Mesothelial cell of epicardium (in vitro differentiated cells): ENCODE measurements at regions not wholly inside any gene's neighbourhood (a gene's known extent, or its start where the extent isn't known, plus 50 kb on each side); places are given as distances from the start of the nearest gene placed in this dataset.
"Not testable (repeated sequence)": the region's sequence is repeated elsewhere in the genome, so short reads cannot be mapped to it uniquely, and the experiment has no call there.

Experiments
- DNase-seq, 2 experiments: peaks; one replicate each; pipeline ENCODE4 v3.0.0; 2021; ENCODE audit warnings: low spot score in 2 of 2; ENCODE audit not compliant: unreplicated experiment in 2 of 2
- H3K27ac Mint-ChIP-seq: 2 replicates; pipeline ENCODE4 v1.8.0; 2021; ENCODE audit warnings: mixed read lengths
- H3K27me3 Mint-ChIP-seq: 2 replicates; pipeline ENCODE4 v1.8.0; 2021; ENCODE audit warnings: low read depth, mixed read lengths
- H3K36me3 Mint-ChIP-seq: 2 replicates; pipeline ENCODE4 v1.8.0; 2021; ENCODE audit warnings: mixed read lengths
- H3K4me1 Mint-ChIP-seq: 2 replicates; pipeline ENCODE4 v1.8.0; 2021; ENCODE audit warnings: mixed read lengths
- H3K4me3 Mint-ChIP-seq: 2 replicates; pipeline ENCODE4 v1.8.0; 2021; ENCODE audit warnings: mild to moderate bottlenecking, moderate library complexity, mixed read lengths
- H3K9me3 Mint-ChIP-seq: 2 replicates; pipeline ENCODE4 v1.8.0; 2021; ENCODE audit warnings: mixed read lengths
- TF ChIP-seq, protein P1 (sequence below): fragments of 200-600 bp; sonication (generic); IDR thresholded peaks from one replicate; pipeline ENCODE4 v1.5.0; 2021; ENCODE audit warnings: antibody characterized with exemption; ENCODE audit not compliant: unreplicated experiment

DNA sequence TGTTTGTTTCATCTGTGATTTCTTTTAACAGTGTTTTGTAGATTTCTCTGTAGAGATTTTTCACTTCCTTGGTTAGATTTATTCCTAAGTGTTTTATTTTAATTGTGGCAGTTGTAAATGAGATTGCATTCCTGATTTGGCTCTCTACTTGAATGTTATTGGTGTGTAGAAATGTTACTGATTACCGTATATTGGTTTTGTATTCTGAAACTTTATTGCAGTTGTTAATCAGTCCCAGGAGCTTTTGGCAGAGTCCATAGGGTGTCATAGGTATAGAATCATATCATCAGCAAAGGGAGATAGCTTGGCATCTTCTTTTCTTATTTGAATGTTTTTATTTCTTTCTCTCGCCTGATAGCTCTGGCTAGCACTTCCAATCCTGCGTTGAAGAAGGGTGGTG, 1386.7 kb downstream of the SLITRK5 start:
- no peak for DNase-seq
- TF ChIP-seq, protein P1, sequence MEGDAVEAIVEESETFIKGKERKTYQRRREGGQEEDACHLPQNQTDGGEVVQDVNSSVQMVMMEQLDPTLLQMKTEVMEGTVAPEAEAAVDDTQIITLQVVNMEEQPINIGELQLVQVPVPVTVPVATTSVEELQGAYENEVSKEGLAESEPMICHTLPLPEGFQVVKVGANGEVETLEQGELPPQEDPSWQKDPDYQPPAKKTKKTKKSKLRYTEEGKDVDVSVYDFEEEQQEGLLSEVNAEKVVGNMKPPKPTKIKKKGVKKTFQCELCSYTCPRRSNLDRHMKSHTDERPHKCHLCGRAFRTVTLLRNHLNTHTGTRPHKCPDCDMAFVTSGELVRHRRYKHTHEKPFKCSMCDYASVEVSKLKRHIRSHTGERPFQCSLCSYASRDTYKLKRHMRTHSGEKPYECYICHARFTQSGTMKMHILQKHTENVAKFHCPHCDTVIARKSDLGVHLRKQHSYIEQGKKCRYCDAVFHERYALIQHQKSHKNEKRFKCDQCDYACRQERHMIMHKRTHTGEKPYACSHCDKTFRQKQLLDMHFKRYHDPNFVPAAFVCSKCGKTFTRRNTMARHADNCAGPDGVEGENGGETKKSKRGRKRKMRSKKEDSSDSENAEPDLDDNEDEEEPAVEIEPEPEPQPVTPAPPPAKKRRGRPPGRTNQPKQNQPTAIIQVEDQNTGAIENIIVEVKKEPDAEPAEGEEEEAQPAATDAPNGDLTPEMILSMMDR, result no peak
- H3K9me3 Mint-ChIP-seq, result peaks cover 41% of the 10 kb centered on the region
- H3K27me3 Mint-ChIP-seq, result no peaks in the 10 kb centered on the region
- H3K27ac Mint-ChIP-seq, result no peak overlapping the region
- H3K4me3 Mint-ChIP-seq, result no peak overlapping the region
- H3K36me3 Mint-ChIP-seq, result no peaks in the 10 kb centered on the region
- H3K4me1 Mint-ChIP-seq, result no peaks in the 10 kb centered on the region

DNA sequence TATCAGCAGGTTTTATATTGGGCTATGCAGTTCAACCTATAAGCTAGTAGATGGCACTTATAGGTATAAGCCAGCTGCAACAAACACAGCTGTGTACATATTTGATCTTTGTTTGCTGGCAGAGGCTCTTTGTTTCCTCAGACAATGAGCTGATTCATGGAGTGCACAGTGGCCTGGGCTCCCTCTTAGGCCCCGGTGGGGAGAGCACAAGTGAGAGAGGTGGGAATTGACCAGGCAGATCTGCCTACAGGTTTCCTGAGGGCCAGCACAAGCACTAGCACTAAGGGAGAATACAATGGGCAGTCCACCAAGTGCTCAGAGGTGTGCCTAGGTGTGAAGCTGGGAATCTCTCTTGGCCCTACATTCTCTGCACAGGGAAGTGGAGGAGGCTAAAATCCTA, 1390.7 kb downstream of the SLITRK5 start:
- TF ChIP-seq, protein P1, result no peak
- Mint-ChIP-seq H3K9me3 (peaks cover 47% of the 10 kb centered on the region), H3K36me3 (peaks cover 4% of the 10 kb centered on the region), H3K4me1 (peaks cover under 1% of the 10 kb centered on the region), H3K27me3 (no peaks in the 10 kb centered on the region), H3K27ac (no peak overlapping the region), H3K4me3 (no peak overlapping the region)
- DNase-seq, result no peak

DNA sequence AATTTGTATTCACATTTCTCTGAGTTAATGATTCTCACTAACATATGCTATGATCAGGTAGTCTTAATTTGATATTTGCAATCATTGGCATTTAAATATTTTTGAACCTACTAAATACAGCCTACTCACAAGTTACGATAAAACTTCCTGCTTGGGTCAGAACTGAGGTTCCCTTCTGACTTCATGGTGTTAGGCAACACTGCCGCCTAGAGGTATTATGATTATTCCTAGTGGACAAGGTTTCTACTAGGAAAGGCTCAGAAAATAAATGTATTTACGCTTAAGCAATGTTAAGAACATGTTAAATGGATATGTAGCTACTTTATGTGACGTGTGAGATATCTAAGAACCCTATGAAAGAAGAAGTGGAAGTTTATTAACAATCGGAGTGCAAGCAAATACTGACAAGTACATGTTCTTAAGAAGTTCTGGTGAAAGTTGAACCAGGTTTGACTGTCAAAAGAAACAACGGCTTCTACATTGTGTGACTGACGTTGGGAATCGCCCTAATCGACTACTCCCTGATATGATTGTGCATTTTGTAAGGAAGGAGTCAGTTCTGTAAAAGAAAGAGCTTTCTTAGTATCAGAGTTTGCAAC, 1395.8 kb downstream of the SLITRK5 start:
- TF ChIP-seq, protein P1, result peak; percentile 44
- peaks cover 4% of the 10 kb centered on the region for H3K36me3 Mint-ChIP-seq
- DNase-seq, result no peak
- H3K27me3 Mint-ChIP-seq, result no peaks in the 10 kb centered on the region
- H3K27ac Mint-ChIP-seq, result no peak overlapping the region
- peaks cover 9% of the 10 kb centered on the region for H3K4me1 Mint-ChIP-seq
- H3K4me3 Mint-ChIP-seq, result no peak overlapping the region
- H3K9me3 Mint-ChIP-seq, result peaks cover 18% of the 10 kb centered on the region

DNA sequence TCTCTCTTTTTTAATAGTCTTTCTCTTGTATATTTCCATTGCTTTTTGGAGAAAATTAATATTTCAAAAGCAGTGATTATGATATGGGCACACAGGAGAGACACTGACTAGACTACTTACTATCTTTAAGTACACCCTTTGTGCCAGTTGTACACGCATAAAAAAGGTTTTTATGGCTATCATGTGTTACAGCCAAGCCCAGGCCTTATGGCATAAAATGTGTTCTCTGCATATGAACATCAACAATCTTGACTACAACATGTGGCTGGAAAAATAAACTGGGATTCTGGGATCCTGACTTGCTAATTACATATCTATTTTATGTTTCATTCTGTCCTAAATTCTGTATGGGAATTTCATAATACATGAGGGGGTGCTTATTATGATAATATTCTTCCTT, 1401.8 kb downstream of the SLITRK5 start:
- DNase-seq, result no peak
- TF ChIP-seq, protein P1, result no peak
- H3K36me3 Mint-ChIP-seq, result no peaks in the 10 kb centered on the region
- no peak overlapping the region for H3K27ac Mint-ChIP-seq
- H3K27me3 Mint-ChIP-seq, result no peaks in the 10 kb centered on the region
- H3K4me1 Mint-ChIP-seq, result peaks cover 1% of the 10 kb centered on the region
- no peak overlapping the region for H3K4me3 Mint-ChIP-seq
- H3K9me3 Mint-ChIP-seq, result peaks cover 21% of the 10 kb centered on the region

DNA sequence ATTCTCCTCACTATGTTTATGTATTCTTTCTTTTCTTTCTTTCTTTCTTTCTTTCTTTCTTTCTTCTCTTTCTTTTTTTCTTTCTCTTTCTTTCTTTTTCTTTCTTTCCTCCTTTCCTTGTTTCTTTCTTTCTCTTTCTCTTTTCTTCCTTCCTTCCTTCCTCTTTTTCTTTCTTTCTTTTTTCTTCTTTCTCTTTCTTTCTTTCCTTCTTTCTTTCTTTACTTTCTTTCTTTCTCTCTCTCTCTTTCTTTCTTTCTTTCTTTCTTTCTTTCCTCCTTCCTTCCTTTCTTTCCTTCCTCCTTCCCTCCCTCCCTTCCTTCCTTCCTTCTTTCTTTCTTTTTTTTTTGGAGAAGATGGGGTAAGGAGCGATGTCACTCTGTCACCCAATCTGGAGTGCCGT, 1405.5 kb downstream of the SLITRK5 start:
- no peak for DNase-seq
- peaks cover 22% of the 10 kb centered on the region for H3K9me3 Mint-ChIP-seq
- H3K27me3 Mint-ChIP-seq, result no peaks in the 10 kb centered on the region
- no peaks in the 10 kb centered on the region for H3K36me3 Mint-ChIP-seq
- H3K27ac Mint-ChIP-seq, result no peak overlapping the region
- TF ChIP-seq, protein P1, result no peak
- no peaks in the 10 kb centered on the region for H3K4me1 Mint-ChIP-seq
- no peak overlapping the region for H3K4me3 Mint-ChIP-seq

DNA sequence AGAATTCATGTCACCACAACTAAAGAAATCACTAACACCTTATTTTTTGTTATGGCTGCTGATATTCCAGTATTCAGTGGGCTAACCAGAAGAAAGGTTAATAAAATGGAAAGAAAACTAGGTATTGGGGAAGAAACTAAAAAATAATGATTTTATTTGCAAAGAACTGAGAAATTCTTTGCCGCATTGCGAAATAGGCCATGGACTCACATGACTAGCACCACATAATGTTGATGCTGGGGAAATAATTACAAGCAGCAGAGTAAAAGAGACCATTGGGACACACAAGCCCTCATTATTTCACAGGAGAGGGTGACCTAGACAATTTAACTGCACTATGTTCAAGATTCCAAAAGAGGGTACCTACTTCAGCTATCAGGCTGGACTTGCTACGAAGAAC, 1411.5 kb downstream of the SLITRK5 start:
- Mint-ChIP-seq H3K36me3 (peaks cover 4% of the 10 kb centered on the region), H3K27me3 (no peaks in the 10 kb centered on the region), H3K9me3 (peaks cover 14% of the 10 kb centered on the region), H3K4me1 (no peaks in the 10 kb centered on the region), H3K27ac (no peak overlapping the region), H3K4me3 (no peak overlapping the region)
- TF ChIP-seq, protein P1, result no peak
- DNase-seq, result no peak

DNA sequence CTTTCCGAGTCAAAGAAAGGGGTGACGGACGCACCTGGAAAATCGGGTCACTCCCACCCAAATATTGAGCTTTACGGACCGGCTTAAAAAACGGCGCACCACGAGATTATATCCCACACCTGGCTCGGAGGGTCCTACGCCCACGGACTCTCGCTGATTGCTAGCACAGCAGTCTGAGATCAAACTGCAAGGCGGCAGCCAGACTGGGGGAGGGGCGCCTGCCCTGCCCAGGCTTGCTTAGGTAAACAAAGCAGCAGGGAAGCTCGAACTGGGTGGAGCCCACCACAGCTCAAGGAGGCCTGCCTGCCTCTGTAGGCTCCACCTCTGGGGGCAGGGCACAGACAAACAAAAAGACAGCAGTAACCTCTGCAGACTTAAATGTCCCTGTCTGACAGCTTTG, 1416.9 kb downstream of the SLITRK5 start:
- H3K27me3 Mint-ChIP-seq, H3K36me3 Mint-ChIP-seq, H3K27ac Mint-ChIP-seq, H3K4me3 Mint-ChIP-seq, DNase-seq, H3K4me1 Mint-ChIP-seq: not testable (repeated sequence)
- peaks cover 11% of the 10 kb centered on the region for H3K9me3 Mint-ChIP-seq
